Left lobe of liver (tissue), 2 donors: ENCODE measurements at regions not wholly inside any gene's neighbourhood (a gene's known extent, or its start where the extent isn't known, plus 50 kb on each side); places are given as distances from the start of the nearest gene placed in this dataset.

Source experiments
- ATAC-seq: fragments of 200-7000 bp; cut with Tn5 transposase; one replicate; pipeline ENCODE4 v1.9.1; 2020; ENCODE audit warnings: mild to moderate bottlenecking, moderate library complexity
- DNase-seq: peaks from one replicate; pipeline ENCODE4 v3.0.0-alpha.2; 2020; ENCODE audit warnings: low spot score
- donor health status: DM: no; HTN: no; CAD: no; lungs with moderate emphysema.
- donor health status: DM: no; HTN: yes; CAD: no.

DNA sequence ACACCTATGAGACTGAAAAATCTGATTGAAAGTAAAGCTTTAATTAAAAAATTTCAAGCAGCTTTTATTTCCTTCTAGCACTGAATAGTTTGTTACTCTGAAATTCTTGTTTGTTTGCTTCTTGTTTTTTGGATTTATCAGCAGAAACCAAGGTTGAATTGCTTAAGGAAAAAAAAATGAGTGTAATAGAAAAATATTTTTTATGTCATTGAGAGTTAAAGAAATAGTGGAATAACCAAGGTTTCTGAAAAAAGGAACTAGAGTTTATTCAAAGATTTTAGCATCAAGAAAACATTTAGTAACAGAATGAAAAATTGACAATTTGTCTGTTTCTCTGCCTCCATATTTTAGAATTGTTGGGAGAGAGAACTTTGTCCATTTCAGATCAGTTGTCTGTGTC is 1852.2 kb downstream of the PCDH7 start:
- ATAC-seq (no peak), DNase-seq (no peak)

DNA sequence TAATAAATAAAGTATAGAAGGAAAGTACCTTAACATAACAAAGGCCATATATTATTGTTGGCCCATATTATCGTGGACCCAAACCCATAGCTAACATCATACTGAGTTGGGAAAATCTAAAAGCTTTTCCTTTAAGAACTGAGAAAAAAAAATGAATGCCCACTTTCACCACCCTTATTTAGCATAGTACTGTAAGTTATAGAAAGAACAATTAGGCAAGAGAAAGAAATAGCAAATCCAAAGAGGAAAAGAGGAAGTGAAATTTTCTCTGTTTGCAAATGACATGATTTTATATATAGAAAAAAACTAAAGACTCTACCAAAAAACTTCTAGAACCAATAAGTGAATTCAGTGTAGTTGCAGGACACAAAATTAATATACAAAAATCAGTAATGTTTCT is 1854.6 kb downstream of the PCDH7 start:
- ATAC-seq: no peak

DNA sequence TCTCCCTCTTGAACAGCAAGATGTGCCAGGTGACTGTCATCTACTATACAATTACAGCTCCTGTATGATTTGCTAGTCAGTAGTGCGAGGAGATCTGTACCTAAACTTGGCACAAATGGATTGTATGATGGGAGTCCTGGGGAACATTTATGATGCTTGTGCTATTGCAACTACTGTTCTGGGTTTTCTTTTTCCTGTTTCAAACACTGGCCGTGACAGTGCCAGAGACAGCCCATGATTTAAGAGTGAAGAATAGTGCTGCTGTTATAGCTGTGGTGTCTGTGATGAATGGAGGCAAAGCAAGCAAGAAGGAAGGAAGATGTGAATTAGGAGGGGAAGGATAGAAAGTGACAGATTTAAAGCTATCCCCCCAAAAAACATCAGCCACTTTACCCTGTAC is 1868.9 kb downstream of the PCDH7 start:
- DNase-seq: no peak
- ATAC-seq: no peak

More for the DNA sequence above, 1854.6 kb downstream of the PCDH7 start:
- no peak for DNase-seq

DNA sequence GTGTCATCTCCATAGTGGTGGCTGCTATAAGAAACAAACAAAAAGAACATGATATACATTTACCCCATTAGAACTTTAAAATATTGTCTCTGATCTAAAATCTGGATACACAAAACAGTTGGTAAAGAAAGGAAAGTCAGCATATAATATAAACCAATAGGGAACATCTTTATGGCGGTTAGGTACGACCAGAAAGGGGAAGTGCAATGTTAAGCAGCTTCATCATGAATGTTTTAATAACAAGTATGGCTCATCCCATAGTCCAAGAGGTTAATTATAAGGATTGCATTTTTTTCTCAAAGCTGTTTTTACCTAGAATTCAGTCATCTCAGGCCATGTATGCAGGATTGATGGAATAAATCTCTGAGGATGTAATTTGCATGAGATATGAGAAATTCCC is 1869.7 kb downstream of the PCDH7 start:
- DNase-seq: no peak
- no peak for ATAC-seq

DNA sequence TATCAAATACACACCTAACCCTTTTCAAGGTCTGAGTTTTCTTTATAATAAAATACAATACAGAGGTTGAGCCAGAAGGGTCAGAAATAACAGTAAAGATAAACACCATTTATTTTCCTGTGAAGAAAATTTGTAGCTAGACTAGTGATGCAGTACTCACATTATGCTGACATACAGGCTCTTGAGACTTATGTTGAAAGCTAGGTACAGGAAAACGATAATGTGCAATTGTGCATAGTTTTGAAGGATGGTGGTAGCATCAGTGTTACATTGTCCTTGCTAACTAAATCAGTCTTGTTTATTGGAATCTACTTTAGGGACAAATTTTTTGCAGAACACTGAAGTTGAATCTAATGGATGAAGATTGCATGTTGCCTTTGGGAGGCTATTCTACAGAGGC is 1877.2 kb downstream of the PCDH7 start:
- DNase-seq (no peak), ATAC-seq (no peak)

DNA sequence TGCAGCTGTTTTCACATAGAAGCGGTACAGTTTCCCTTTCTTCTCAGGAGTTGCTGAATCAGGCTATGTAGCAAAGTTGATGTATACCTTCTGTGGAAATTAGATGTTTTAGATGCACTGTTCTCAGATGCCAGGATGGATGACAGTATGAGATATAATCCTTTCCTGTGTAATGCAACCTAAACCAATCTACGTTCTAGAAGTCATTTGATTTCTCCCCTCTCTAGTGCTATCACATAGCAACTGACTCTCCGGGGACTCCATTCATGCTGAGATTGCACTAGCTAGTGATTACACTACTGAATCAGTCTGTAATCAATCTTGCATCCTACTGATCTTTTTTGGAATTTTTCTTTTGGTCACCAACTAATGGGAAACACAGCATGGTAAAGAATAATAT is 1881.7 kb downstream of the PCDH7 start:
- ATAC-seq (no peak), DNase-seq (no peak)

DNA sequence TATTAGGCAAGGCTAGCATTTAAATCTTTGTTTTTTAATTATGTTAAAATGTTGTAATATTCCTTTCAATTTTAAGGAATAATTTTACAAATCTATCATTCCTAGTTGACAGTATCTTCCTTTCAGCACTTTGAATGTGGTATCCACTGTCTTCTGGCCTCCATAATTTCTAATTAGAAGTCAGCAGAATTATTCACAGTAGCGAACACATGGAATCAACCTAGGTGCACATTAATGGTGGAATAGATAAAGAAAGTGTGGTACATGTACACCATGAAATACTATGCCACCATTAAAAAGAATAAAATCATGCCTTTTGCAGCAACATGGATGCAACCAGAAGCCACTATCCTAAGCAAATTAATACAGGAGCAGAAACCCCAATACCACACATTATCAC is 1887.8 kb downstream of the PCDH7 start:
- no peak for ATAC-seq
- DNase-seq: no peak

DNA sequence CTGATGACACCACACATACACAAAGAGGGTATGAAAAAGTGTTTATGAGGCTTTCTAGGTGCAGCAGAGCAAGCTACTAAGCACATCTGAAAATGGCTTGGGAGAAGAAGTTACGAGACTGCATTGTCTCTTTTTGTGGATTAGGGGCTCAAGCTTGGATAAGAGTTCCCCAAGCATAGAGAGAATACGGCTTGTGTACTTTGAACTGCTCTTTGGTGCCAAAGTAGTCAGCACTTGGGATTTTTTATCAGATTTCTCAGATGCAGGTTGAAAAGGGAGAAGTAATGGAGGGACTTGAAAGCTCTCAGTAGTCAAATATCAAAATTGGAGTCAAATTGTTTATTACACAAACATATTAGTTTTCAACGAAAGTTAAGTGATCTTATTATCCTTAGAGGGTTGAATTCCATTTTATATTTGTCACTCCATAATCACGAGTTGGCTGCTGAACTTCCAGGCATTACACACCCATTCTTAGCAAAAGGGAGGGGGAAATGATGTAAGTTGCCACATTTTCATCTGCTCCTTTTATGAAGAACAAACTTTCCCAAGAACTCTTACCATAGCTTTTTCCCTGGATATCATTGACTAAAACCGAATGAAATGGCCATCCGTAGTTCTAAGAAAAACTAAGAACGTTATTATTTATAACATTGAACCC is 1904.9 kb downstream of the PCDH7 start:
- peak; percentile 65 for ATAC-seq

DNA sequence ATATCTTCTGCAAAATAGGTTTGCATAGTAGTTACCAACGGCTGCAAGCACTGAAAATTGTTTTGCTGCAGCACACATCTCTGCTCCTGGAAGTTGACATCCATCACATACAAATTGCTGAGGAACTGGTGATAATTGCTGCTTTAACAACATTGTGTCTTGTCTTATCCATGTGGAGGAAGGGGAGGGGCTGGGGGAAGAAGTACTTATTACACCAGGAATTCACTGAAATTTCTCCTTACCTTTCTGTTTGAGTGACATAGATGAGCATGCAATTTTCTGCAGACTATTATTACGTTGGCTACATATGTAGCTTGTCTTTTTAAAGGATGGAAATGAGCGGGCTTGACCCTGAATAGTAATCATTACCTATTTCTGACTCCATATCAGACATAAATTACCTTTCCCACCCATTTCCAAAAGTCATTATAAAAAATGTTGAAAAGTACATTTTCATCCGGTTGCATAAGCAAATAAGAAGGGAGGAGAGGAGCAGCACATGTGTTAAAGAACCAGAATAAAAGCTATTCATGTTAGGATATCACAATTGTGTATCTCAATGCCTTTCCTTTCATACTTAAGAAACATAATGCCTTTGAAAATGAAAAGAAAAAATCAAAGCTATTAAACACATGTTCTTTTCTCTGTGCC is 1905.6 kb downstream of the PCDH7 start:
- ATAC-seq (no peak), DNase-seq (no peak)

More for the DNA sequence above, 1904.9 kb downstream of the PCDH7 start:
- DNase-seq: no peak

DNA sequence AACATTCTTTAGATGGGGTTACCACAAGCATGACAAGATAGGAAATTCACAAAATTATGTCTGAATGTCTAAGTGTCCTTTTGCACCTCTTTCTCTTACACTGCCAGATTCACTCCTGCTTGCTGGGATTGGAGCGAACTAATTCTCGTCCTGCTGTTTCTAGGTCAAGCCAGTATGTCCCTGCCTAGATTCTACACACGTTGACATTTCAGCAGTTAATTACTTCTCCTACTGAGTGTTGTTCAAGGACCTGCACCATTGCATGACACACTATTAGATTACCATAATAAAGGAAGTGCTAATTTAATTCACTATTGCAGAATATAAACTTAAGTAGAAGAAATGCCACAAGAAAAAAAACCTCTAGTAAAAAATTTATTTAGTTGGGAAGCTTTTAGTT is 1911.7 kb downstream of the PCDH7 start:
- no peak for DNase-seq
- ATAC-seq: no peak

DNA sequence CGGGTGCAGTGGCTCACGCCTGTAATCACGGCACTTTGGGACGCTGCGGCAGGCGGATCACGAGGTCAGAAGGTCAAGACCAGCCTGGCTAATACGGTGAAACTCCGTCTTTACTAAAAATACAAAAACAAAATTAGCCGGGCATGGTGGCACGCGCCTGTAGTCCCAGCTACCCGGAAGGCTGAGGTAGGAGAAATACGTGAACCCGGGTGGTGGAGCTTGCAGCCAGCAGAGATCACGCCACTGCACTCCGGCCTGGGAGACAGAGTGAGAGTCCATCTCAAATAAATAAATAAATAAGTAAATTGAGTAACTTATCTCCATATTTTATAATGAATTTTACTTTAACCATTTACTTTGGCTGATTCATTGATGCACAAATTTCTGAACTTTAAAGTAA is 1913.3 kb downstream of the PCDH7 start:
- DNase-seq (no peak), ATAC-seq (no peak)

DNA sequence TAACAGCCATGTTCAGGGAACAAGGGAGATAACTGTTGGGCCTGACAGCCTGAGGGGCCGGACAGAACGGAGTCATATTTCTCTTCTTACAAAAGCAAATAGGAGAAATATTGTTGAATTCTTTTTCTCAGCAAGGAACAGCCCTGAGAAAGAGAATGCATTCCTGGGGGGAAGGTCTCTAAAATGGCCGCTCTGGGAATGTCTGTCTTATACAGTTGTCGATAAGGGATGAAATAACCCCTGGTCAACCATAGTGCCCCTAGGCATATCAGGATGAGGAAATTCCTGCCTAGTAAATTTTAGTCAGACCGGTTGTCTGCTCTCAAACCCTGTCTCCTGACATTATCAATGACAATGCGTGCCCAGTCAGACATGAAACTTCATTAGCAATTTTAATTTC is 1925.5 kb downstream of the PCDH7 start:
- no peak for ATAC-seq
- DNase-seq: no peak

DNA sequence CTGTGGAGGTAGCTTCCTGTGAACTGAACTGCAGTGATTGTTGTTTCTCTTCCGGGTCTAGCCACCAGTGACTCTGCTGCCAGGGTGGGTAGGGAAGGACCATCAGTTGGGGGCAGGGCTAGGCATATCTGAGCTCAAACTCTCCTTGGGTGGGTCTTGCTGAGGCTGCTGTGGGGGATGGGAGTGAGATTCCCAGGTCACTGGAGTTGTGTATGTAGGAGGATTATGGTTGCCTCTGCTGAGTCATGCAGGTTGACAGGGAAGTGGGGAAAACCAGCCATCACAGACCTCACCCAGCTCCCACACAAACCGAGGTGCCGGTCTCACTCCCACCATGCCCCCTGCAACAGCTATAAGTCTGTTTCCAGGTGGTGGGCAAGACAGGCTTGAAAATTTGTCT is 1937.8 kb downstream of the PCDH7 start:
- DNase-seq: no peak
- ATAC-seq: no peak

DNA sequence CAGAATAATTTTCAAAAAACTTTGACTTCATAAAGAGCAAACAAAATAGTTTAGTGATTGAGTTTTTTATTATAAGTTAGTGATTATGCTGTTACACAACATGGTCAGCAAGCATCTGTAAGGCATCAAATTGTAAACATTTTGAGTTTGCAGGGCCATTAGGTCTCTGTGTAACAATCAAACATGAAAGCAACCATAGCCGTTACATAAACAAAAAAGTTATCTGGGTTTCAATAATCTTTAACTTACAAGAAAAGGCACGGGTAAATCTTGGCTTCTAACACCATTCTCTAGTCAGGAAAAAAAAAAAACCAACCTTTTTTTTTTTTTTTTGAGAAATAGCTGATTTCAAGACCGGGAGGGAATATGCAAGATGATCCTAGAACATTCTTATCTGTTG is 1941.1 kb downstream of the PCDH7 start:
- DNase-seq (no peak), ATAC-seq (no peak)

DNA sequence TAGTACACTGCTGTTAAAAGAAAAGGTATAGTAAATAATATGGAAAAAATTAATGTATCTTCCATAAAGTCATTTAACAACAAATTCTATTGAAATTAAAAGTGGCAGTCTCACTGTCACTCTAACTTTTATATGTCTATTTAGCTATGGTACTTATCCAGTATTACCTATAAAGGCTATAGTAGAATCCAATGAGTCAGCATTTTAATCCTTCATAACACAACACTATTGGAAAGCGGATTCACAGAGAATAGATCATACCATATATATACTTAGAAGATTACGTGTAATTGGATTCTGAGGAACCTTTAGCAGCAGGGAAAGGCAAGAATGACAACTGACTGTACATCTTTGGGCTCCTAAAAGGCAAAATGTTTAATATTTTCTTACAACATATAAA is 1942.6 kb downstream of the PCDH7 start:
- no peak for ATAC-seq
- no peak for DNase-seq

DNA sequence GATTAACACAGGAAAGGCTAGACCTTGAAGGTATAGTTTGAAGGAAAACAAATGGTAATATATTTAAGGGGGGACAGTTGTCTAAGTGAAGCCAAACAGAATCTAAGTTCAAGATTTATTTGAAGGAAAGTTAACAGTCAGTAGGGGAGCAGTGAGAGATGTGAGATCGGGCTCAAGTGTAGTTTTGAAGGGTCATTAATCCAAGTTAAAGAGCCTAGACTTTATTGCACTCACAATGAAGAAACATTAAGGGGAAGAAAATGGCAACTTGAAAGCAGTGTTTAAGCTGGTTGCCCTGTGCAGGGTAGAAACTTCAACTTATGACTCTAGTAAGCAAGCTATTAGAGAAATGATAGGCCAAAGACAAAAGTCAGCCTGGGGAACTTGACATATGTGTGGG is 1952.2 kb downstream of the PCDH7 start:
- DNase-seq (no peak), ATAC-seq (no peak)

DNA sequence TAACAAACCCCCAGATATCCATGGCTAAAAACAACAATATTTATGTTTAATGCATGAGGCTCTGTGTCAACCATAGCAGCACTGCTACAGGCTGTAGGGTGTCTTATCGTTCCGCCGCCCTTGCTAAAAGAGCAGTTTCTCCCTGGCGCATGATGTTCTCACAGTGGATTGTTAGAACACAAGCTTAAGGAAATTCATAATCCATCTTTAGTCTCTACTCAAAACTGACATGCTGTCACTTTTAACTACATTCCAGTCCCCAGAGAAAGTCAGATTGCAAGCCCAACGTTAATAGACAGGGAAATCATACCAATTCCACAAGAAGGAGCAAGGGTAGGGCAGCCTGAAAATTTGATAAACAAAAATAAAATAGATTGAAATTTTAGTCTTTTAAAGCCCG is 1960.8 kb downstream of the PCDH7 start:
- no peak for DNase-seq
- ATAC-seq: no peak

DNA sequence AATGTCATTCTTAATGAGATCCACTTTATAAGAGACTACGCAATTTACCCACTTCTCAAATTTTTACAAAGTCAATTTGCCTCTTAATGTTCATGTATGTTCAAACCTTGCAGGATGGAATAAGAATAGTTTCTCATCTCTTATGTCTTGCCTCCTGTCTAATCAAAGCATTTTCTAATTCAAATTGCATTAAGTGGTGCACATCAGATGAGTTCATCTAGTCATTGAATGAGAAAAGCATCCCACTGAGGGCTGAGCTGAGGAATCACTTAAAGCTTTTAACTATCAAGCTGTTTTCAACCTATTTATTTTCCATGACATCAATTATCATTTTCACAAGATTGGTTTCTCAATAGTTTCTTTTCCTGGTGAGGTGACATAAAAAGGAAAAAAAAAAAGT is 1964.0 kb downstream of the PCDH7 start:
- DNase-seq: no peak
- no peak for ATAC-seq

DNA sequence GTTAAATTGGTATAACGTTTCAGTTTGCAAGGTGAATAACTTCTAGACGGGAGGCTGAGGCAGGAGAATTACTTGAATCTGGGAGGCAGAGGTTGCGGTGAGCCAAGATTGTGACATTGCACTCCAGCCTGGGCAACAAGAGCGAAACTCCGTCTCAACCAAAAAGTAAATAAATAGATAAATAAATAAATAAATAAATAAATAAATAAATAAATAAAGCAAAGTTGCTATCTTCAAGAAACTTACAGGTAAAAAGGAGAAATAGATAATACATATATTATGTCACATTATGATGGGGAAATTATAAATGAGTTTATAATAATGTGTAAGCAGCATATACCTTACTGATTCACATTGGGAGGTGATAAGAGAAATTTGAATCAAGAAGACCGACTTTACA is 1966.0 kb downstream of the PCDH7 start:
- DNase-seq: no peak
- ATAC-seq: no peak

DNA sequence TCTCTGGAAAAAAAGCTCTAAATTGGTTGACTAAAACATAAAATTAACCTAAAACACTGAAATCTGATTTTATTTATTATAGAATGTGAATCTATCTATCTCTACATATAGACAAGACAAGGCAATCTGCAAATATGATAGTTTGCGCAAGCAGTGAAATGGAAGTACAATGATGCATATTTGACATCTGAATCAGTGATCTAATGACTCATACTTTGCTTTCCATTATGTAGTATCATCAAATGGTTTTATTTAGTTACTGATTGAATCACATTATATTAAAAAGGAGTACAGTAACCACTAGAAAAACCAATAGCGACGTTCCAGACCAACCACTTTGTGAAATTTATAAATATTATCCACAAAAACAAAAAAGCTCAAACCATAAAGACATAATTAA is 1969.3 kb downstream of the PCDH7 start:
- ATAC-seq (no peak), DNase-seq (no peak)

DNA sequence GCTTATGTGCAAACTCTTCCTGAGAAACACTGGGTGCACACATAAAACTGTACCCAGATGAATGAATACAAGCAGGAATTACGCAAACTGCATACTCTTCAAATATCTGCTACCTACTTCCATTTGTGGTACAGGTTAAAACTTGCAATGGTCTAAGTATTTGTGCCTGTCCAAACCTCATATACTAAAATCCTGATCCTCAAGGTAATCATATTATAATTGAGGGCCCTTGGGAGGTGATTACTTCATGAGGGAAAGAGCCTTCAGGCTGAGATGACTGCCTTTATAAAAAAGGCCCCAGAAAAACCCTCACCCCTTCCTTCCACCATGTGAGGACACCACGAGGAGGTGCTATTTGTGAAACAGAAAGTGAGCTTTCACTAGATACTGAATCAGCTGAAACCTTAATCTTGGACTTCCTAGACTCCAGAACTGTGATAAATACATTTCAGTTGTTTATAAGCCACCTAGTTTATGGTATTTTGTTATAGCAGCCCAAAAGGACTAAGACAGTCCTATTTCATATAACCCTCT is 1977.2 kb downstream of the PCDH7 start:
- no peak for ATAC-seq
- no peak for DNase-seq

DNA sequence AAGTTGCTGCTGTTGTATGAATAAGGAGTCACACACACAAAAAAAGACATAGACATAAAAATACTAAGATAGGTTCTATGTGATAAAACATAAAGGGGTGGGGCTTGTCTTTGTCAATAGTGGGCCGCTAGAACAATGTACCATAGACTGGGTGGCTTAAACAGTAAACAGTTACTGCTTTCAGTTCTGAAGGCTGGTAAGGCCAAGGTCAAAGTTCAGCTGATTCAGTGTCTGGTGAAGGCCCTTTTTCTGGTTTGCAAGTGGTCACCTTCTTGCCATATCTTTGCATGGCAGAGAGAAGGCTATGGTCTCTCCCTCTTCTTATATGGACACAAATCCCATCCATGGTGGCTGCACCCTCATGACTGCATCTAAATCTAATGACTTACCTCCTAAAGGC is 1980.7 kb downstream of the PCDH7 start:
- ATAC-seq: no peak

DNA sequence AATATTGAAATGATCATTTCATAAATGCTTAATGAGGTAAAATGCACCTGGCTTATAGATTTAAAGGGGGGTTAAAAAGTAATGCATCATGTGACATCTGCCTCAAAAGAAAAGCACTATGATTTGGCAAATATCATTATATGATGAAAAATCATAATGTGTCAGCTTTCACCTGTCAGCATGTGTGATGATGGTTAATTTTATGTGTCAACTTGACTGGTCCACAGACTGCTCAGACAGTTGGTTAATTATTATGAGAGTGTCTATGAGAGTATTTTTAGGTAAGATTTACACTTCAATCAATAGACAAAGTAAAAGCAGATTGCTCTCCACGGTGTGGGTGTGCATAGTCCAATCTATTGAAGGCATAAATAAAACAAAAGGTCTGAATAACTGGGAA is 1986.7 kb downstream of the PCDH7 start:
- no peak for ATAC-seq
- DNase-seq: no peak

More for the DNA sequence above, 1980.7 kb downstream of the PCDH7 start:
- DNase-seq: no peak
